Myocyte (in vitro differentiated cells): ENCODE measurements at regions not wholly inside any gene's neighbourhood (a gene's known extent, or its start where the extent isn't known, plus 50 kb on each side); places are given as distances from the start of the nearest gene placed in this dataset.
"Not testable (repeated sequence)": the region's sequence is repeated elsewhere in the genome, so short reads cannot be mapped to it uniquely, and the experiment has no call there.

Source experiments
- DNase-seq: peaks from one replicate; pipeline ENCODE4 v3.0.0-alpha.2; 2012; ENCODE audit warnings: low read depth

DNA sequence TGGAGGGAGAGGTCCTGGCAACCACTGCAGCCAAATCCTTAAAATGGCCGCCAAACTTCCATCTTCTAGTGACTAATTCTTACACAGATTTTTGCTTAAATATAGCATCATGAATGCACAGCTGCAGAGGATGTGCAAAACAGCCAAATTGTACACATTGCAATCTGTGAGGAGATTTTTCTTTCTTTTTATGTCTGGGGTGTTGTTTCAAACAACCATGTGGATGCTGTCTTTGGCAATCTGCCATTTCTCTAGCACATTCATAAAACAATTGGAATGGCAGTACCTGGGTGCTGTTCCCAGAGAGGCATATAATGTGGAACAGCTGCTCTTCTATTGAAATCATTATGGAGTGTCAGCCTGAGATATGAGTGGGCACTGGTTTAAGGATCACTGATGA is 1082.9 kb upstream of the SEMA6A start:
- peak; percentile 43 for DNase-seq

DNA sequence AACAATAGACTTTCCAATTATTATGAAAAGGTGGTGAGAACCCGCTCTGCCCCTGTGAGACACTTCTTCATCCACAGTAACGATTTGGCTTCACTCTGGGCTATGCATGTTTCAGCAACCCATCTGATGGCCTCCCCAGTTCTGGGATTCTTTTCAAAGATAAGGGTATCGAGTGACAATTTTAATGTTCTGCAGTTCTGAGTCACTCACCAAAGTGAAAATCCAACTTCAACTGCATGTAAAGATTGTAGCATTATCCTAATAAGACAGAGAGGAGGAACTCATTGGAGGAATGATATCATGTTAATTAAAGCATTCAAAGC is 1078.3 kb upstream of the SEMA6A start:
- peak; percentile 59 for DNase-seq

DNA sequence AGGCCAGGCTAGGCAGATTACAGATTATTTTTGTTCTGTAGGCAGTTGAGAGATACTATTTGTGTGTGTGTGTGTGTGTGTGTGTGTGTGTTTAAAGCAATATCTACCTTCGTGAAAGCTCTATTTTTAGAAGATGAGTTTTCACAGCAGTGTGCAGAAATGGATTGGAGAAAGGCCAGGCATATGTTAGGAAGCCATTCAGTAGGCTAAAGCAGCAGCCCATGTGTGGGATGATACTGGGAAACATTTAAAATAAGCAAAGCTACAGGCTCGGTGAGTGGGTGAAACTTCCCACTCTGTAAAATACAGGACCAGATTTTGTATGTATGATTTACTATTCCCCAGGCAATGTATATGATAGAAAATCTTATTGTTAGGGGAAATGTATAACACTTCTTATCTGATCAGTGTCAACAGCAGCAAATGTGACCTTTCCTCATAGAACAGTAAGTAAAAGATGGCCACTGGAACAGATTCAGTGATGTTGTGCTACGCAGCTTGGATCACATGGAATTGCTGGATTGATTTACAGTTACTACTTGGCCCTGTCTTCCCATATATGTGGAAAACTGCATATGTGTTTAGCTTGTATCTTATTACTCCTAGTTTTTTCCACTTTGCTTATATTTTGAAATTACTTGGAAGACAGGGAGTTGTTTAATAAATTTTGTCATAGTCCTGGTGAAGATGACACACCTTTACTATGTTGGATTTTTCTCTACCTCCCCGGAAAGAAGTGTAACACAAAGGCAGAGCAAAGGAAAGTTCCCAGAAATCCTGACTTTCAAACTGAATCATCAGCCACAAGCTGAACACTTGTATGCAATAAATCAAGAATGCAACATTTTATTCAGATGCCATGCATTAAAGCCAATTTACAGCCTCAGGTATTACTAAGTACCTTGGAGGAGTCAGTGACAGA is 1077.7 kb upstream of the SEMA6A start:
- DNase-seq, result peak; percentile 59

DNA sequence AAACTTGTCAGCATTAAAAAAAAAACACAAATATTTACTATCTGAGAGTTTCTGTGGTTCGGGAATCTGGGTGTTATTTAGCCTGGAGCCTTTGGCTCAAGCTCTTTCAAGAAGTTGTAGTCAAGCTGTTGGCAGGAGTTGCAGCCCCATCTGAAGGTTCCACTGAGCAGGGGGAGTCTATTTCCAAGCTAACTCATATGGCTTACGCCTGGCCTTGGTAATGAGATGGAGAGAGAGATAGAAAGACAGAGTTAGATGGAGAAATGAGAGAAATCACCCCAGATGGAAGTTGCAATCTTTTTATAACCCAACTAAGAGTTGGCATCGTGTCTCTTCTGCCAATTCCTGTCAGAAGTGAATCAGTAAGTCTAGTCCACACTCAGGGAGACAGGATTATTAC is 1075.2 kb upstream of the SEMA6A start:
- no peak for DNase-seq

DNA sequence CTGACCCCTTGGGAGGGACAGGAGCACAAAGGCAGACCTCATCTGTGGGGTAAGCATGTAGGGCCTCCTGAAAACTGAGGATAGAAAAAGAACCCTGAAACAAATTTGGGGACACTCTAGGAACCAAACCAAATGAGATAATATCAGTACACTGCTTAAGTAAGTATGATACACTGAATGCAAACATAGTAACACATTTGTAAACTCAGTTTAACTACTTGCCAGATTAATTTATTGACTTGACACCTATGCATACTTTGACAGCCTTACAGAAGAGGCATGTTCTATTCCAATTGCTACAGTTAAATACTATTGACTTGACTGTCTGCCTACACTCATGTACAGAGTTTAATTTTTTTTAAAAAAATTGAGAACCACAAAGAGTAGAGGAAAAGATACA is 1070.8 kb upstream of the SEMA6A start:
- DNase-seq, result no peak

DNA sequence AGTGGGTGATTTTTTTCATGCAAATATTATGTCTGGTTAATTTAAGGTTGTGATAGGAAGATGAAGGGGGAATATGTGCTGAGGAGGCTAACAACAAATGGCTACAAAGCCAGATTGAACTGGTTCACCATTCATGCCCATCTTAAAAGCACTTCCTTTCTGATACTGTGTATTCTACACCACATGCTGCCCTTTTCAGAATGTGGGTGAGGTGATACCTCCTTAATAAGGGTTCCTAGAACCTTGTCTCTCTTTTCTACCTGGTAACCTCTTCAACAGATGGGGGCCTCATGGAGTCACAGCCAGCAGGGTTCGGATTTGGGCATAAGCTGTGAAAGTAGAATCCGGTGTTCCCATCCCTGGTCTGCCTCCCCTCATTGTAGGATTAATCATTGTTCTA is 1064.0 kb upstream of the SEMA6A start:
- DNase-seq, result no peak

DNA sequence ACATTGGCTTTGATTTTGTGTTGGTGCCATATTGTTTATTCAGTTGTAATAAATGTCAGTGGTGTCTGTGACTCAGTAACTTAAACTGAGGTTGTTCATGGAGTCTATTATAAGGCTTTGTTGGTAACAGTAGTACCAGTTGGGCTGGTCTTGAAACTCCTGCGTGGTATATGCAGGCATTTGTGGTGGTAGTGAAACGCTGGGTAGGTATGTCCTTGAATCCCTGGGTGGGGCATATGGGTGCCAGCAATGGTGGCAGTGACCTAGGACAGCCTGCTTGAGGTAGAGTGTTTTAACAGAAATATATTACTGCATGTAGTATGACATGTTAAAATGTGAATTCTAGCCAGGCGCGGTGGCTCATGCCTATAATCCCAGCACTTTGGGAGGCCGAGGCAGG is 1058.5 kb upstream of the SEMA6A start:
- no peak for DNase-seq

DNA sequence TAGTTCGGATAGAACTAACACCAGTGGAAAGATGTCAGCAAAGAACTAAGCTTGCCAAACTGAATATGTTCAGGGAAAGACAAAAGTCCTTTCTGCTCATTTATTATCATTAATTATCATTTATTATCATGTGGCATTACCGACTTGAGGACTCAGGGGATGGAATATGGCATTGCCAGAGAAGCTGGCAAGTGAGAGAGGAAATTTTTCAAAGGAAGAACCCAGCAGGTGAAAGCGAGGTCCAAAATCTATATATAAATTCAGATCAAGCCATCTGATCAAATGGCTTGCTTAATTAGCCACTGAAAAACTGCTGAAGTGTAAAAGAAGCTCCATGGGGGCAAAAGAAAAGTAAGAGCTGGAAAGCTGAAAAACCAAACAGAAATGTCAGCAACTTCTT is 1049.6 kb upstream of the SEMA6A start:
- no peak for DNase-seq

DNA sequence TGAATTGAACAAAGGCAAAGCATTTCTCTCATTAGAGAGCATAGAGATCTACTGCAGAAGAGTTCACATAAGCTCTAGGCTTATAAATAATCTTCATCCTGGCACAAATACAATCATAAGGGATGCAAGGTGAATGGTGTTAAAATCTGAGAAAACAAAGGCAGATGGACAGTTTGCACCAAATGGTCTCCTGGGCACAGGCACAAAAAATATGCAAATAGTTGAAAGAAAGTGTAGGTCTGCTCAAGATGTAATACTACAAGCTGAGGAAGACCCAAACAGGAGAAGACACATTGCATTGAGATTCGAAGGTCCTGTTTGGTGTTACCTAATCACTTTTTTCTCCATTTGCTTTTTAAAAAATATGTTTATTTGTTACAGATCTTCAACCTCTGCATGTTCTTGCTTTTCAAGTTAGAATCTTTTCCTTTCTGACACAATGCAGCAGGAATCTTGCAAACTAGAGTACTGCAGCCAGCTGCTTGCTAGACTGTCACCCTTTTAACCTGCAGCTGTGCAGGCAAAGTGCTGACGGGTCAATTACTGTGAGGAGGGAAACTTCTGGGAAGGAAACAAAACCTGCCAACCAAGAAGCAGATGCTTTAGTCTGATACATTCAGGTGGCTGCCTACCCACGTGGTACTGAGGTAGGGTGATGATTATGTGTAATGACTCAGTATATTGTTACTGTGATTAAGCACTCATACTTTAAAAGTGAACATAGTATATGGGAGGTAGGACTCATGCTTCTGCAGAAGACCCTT is 1048.6 kb upstream of the SEMA6A start:
- DNase-seq, result peak; percentile 78

DNA sequence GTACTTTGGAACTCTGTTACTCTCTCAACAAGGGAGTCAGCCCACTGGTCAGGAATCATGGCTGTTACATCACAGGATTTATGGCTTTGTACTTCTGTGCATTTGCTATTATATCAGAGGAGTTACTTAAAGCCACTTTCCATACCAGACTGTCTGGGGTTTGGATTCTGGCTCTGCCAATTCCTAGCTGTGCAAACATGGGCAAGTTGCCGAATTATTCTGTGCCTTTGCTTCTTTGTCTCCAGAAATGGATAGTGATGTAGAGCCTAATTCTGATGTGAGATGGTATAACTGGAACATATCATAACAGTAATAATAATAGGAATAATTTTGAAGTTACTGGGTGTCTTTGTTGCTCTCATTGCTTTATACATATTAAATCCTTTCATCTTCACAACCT is 1047.3 kb upstream of the SEMA6A start:
- no peak for DNase-seq

DNA sequence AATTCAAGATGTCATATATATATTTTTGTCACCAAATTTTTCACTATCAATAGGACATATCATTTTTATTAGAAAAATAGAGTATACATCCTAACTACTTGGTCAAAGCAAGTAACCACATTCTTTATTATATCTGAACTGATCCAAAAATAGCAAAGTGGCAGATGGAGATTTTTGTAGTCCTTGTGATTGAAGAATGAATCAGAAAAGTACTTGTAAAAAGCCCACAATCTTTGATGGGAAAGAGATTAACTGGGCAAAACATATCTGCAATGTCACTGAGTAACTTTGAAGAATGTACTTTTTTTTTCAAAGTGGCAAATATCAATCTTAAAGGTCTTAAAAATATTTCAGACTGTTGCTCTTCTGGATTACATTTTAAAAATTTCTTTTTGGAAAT is 1040.6 kb upstream of the SEMA6A start:
- peak; percentile 31 for DNase-seq

DNA sequence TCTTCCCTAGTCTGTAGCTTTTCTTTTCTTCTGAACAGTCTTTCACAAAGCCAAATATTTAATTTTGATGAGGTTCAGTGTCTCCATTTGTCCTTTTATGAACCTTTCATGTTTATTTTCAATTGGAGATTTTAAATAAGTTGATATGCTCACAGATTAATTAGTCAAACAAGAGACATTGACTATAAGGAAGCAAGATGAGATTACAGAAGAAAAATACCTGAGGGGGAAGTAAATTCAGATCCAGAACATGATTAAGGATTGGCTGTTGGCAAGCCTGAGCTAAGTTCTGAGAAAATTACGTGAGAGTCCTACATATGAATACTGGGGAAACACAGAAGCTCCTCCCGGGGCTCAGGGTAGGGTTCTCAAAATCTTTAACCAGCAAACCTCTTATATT is 1039.8 kb upstream of the SEMA6A start:
- DNase-seq, result no peak

DNA sequence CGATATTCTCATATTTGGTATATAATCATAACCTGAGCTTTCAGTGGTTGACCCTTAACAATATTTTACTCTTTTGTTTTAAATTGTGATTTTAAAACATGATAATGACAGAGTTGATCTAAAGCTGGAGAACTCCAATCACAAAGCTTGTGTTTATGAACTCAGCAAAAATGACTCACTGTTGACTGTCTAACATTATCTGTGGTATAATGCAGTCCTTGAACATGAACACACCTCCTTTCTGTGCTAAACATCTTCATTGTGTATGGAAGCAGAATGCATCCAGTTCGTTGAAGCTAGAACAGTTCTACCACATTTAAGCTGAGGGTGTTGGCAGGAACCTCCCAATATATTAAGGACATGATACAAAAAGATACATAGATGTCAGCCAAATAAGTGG is 1030.2 kb upstream of the SEMA6A start:
- DNase-seq, result no peak

DNA sequence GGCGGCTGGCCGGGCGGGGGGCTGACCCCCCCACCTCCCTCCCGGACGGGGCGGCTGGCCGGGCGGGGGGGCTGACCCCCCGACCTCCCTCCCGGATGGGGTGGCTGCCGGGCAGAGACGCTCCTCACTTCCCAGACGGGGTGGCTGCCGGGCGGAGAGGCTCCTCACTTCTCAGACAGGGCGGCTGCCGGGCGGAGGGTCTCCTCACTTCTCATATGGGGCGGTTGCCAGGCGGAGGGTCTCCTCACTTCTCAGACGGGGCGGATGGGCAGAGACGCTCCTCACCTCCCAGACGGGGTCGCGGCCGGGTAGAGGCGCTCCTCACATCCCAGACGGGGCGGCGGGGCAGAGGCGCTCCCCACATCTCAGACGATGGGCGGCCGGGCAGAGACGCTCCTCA is 1025.2 kb upstream of the SEMA6A start:
- not testable (repeated sequence) for DNase-seq

DNA sequence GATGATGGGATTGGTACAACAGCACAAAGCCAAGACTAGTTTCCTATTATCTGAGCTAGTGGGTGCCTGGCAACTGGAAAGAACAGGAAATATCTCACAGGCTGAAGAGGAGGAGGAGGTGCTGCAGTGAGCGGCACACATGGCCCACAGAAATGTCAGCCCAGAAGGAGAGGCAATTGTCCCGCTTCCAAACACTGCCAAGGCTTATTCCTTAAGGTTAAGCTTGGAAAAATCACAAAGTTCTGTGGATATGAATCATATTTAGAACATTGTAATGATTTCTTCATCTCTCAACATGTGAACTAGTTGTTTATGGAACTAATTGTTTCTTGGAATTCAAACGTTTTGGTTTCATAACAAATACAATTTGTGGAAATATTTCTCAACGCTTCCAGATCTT is 1019.5 kb upstream of the SEMA6A start:
- DNase-seq, result peak; percentile 39

DNA sequence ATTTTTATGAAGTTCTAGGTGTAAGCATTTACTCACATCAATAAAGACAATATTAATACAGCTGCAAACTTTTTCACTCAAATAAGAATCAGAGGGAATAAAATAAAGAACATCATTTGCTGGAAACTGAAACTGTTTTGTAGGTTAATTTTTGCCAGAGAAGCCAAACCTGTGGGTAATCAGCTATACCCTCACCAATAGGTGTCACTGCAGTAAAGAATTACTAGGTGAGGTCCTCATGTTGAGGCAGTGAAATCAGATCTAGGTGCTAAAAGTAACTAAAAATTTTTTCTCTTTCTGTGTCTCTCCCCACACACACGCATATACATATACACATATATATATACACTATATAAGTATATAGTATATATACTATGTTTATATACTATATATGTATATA is 1016.3 kb upstream of the SEMA6A start:
- DNase-seq, result peak; percentile 68

DNA sequence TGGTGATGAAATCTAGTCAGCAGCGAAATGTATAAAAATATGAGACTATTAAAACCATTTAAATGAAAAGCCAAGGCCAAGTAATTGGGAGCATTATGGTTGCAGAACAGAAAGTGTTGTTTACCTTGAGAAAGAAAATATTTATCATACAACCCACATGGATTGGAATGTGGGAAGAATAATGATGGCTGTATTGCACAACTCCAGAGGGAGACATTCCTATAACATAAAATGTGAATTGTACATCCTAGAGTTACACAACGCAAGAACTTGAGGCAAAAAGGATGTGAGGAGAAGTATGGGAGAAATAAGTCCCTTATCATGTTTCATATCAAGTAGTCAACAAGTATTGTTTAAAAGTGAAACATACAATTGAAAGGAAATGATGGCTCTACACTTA is 1014.0 kb upstream of the SEMA6A start:
- no peak for DNase-seq

DNA sequence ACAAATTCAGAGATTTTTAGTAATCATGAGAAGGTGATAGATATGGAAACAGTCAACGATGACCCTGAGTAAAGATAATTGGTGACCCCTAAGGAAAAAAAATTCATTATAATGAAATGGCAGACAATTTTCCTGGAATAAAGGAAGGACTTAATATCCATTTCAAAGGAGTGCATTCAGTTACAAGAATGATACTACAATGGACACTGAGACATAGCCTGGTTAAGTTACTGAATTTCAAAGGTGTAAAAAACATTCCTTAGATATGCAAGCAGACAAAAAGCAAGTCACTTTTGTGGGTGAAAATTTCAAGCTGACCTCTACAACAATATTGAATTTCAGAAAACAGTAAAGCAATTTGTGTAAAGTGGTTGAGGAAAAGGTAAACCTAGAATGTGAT is 1012.5 kb upstream of the SEMA6A start:
- DNase-seq, result no peak

DNA sequence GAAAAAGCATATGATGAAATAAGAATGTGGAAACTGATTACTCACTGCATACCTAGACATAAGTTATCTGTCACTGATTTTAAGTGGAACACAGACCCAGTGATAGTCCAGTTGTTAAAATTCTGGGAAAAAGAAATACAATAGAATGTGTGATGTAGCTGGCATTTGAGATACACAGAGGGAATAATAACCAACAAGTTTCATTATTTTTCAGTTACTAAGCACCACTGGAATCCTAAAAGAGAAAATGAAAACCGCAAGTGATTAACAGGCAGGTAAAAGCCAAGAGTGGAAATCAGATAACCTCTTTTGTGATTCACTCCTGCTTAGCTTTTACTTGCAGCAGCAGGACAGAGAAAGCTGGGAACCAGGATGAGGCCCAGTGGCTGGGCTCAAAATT is 994.0 kb upstream of the SEMA6A start:
- no peak for DNase-seq

DNA sequence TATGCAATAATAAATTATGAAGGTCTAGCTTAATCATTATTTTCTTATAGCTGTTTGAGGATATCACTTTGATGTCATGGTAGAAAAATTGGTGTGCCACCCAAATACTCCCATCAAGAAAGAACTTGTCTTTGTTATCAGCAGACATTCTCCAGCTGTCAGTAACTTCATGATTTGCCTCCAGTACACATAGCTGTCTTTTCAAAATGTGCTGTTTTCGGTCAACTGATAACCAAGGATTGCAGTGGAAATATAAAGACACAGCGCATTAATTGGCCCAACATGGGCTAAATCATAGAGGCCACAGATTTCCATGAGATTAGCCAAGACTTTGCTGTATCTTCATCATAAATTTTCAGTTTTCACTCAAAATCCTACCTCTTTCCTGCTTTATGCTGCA is 993.5 kb upstream of the SEMA6A start:
- no peak for DNase-seq

DNA sequence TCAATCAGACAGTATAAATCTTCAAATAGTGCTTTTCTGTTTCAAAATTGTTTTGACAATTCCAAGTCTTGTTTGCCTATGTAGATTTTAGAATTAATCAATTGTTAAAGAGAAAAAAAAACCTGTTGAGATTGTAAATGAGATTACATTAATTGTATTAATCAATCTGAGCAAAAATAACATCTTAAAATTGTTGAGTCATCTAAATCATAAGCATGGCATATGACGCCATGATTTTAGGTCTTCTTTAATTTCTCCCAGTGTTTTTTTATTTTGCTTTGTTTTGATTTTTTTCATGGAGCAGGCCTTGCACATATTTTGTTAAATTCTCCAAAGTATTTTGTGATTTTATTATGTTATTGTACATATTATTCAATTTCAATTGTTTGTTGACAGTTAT is 988.0 kb upstream of the SEMA6A start:
- DNase-seq, result no peak

DNA sequence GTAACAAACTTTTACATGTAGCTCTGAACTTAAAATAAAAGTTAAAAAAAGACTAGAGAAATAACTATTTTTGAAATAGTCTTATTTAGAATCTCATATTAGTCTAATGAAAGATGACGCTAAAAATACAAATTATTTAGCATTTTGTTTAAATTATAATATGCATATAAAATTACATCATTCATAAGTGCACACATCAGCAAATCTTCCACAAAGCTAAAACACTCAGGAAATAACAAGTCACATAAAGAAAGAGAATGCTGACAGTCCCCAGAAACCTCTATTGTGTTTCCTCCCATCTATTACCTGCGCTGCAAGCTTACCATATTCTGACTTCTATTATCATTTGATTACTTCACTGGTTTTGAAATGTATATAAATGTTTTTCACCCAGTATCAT is 986.9 kb upstream of the SEMA6A start:
- no peak for DNase-seq
